HepG2 (cell line): ENCODE measurements at regions not wholly inside any gene's neighbourhood (a gene's known extent, or its start where the extent isn't known, plus 50 kb on each side); places are given as distances from the start of the nearest gene placed in this dataset.

ENCODE experiments used
- ATAC-seq: fragments of 200-7000 bp; cut with Tn5 transposase; 3 replicates; pipeline ENCODE4 v1.9.1; 2020; ENCODE audit warnings: mild to moderate bottlenecking, moderate library complexity
- BruUV-seq: library from RNA; stranded (reverse); fragments of 400-500 nt; replicated peaks from 2 replicates; lab custom pipeline; 2021; lab: Mats Ljungman, UMichigan
- CTCF ChIA-PET: fragments of 300-600 bp; formaldehyde crosslinking; extraction: SDS; loops from one replicate; lab custom pipeline; 2021; ENCODE audit warnings: low total read pairs, inconsistent platforms, low intra/inter-chr PET ratio; lab: Yijun Ruan, JAX
- POLR2A ChIA-PET: fragments of 350-600 bp; sonication (Branson Sonifier 250); formaldehyde crosslinking; loops from one replicate; lab custom pipeline; 2020; ENCODE audit warnings: antibody characterized with exemption, inconsistent platforms; lab: Yijun Ruan, JAX
- DNase-seq: peaks from one replicate; pipeline ENCODE4 v3.0.0-alpha.2; 2015; ENCODE audit warnings: low spot score
- FAIRE-seq: peaks from 3 replicates; lab custom pipeline; 2011; peaks lifted over from hg19 to GRCh38; lab: Jason Lieb, UNC
- H2AFZ ChIP-seq: one replicate; pipeline ENCODE4 v1.6.1; 2011; ENCODE audit warnings: low read length, inconsistent platforms
- H3K27ac ChIP-seq: fragments of 300-600 bp; 3 replicates; pipeline ENCODE4 v1.8.0; 2011; ENCODE audit warnings: mixed run types, mild to moderate bottlenecking, mixed read lengths, low read length, inconsistent platforms; ENCODE audit not compliant: insufficient read depth; ENCODE audit errors: extremely low read length
- H3K27me3 ChIP-seq, 2 experiments: fragments of 200-600 bp in 1 of 2; 2 replicates in 1 of 2; 3 replicates in 1 of 2; pipeline versions ENCODE4 v1.6.0 to v1.8.0; 2011; ENCODE audit warnings: low read length in 2 of 2, mild to moderate bottlenecking in 2 of 2, moderate library complexity in 2 of 2, inconsistent platforms in 1 of 2; ENCODE audit not compliant: insufficient read depth in 2 of 2, control insufficient read depth in 1 of 2
- H3K36me3 ChIP-seq, 2 experiments: fragments of 200-600 bp in 1 of 2; replicated peaks in 1 of 2; 2 replicates in 1 of 2; 3 replicates in 1 of 2; pipeline versions ENCODE4 v1.5.1 to v1.8.0; 2011; ENCODE audit warnings: low read length in 2 of 2, inconsistent platforms in 1 of 2; ENCODE audit not compliant: insufficient read depth in 2 of 2, control insufficient read depth in 1 of 2
- H3K4me1 ChIP-seq: 2 replicates; pipeline ENCODE4 v1.5.1; 2012; ENCODE audit warnings: low read length, inconsistent platforms; ENCODE audit not compliant: insufficient read depth
- H3K4me2 ChIP-seq: 2 replicates; pipeline ENCODE4 v1.6.0; 2011; ENCODE audit warnings: low read depth, low read length, inconsistent platforms
- H3K4me3 ChIP-seq, 3 experiments: fragments of 200-600 bp in 1 of 3; sonication (generic), shearing (Covaris generic) in 1 of 3; replicated peaks in 1 of 3; 2 replicates each; pipeline ENCODE4 v1.5.1; 2011 to 2016; ENCODE audit warnings: low read length in 3 of 3, inconsistent platforms in 2 of 3, low read depth in 2 of 3, mild to moderate bottlenecking in 2 of 3, control low read depth in 1 of 3, mixed read lengths in 1 of 3; ENCODE audit not compliant: insufficient read depth in 1 of 3
- H3K79me2 ChIP-seq: one replicate; pipeline ENCODE4 v1.6.1; 2011; ENCODE audit warnings: low read length, inconsistent platforms; ENCODE audit not compliant: insufficient read depth
- H3K9ac ChIP-seq: 2 replicates; pipeline ENCODE4 v1.6.0; 2011; ENCODE audit warnings: mild to moderate bottlenecking, low read depth, low read length, inconsistent platforms; ENCODE audit not compliant: insufficient read depth
- H3K9me3 ChIP-seq: 2 replicates; pipeline ENCODE4 v1.5.1; 2012; ENCODE audit warnings: mild to moderate bottlenecking, low read length
- H4K20me1 ChIP-seq: 2 replicates; pipeline ENCODE4 v1.6.0; 2011; ENCODE audit warnings: inconsistent platforms, mild to moderate bottlenecking, low read length, moderate library complexity; ENCODE audit not compliant: insufficient read depth
- EEA1 ChIP-seq: sonication (generic); formaldehyde crosslinking; IDR thresholded peaks from 2 replicates; pipeline ENCODE4 v1.5.1; 2020; ENCODE audit warnings: mild to moderate bottlenecking, missing genetic modification reagents, borderline replicate concordance
- FOXA3 ChIP-seq: IDR thresholded peaks from 2 replicates; pipeline ENCODE4 v1.6.1; 2016; ENCODE audit warnings: missing genetic modification reagents, missing compliant biosample characterization
- MAZ ChIP-seq, 2 experiments: sonication (generic) in 1 of 2; formaldehyde crosslinking in 1 of 2; IDR thresholded peaks; 2 replicates each; pipeline versions ENCODE4 v1.5.0 to v1.6.1; 2012 to 2020; ENCODE audit warnings: low read depth in 2 of 2, mild to moderate bottlenecking in 2 of 2, borderline replicate concordance in 1 of 2, improper control_type of control experiment in 1 of 2, low read length in 1 of 2, missing genetic modification reagents in 1 of 2, moderate library complexity in 1 of 2
- MIER2 ChIP-seq: IDR thresholded peaks from 2 replicates; pipeline ENCODE4 v1.6.1; 2016; ENCODE audit warnings: missing biosample characterization, missing genetic modification reagents
- MLX ChIP-seq: IDR thresholded peaks from 2 replicates; pipeline ENCODE4 v1.6.1; 2016
- RARA ChIP-seq: IDR thresholded peaks from 2 replicates; pipeline ENCODE4 v1.6.1; 2016; ENCODE audit warnings: missing genetic modification reagents, missing compliant biosample characterization
- SKI ChIP-seq: fragments of 450-650 bp; IDR thresholded peaks from one replicate; pipeline ENCODE4 v1.6.1; 2018; ENCODE audit warnings: mild to moderate bottlenecking; ENCODE audit not compliant: partially characterized antibody
- SMARCE1 ChIP-seq: fragments of 450-650 bp; IDR thresholded peaks from 2 replicates; pipeline ENCODE4 v1.6.1; 2017; ENCODE audit warnings: borderline replicate concordance
- SRY ChIP-seq: sonication (generic); formaldehyde crosslinking; IDR thresholded peaks from 2 replicates; pipeline ENCODE4 v1.8.0; 2022; ENCODE audit warnings: mild to moderate bottlenecking, missing genetic modification reagents
- TBX3 ChIP-seq: fragments of 450-650 bp; IDR thresholded peaks from 2 replicates; pipeline ENCODE4 v1.6.1; 2017; ENCODE audit warnings: antibody characterized with exemption, mild to moderate bottlenecking, inconsistent platforms, borderline replicate concordance
- TCF7 ChIP-seq: sonication (generic); IDR thresholded peaks from 2 replicates; pipeline ENCODE4 v1.6.1; 2016; ENCODE audit warnings: antibody characterized with exemption, low read depth
- THAP7 ChIP-seq: sonication (generic); formaldehyde crosslinking; IDR thresholded peaks from 2 replicates; pipeline ENCODE4 v1.8.1; 2023; ENCODE audit warnings: mild to moderate bottlenecking, missing genetic modification reagents
- TOE1 ChIP-seq: sonication (generic); formaldehyde crosslinking; IDR thresholded peaks from 2 replicates; pipeline ENCODE4 v1.4.0; 2020; ENCODE audit warnings: mild to moderate bottlenecking, missing genetic modification reagents
- U2AF2 ChIP-seq: fragments of 200-400 bp; formaldehyde crosslinking; IDR thresholded peaks from 2 replicates; pipeline ENCODE4 v1.6.1; 2017; ENCODE audit warnings: low read depth, mild to moderate bottlenecking, low read length
- ZFP36L2 ChIP-seq: sonication (generic); formaldehyde crosslinking; IDR thresholded peaks from 2 replicates; pipeline ENCODE4 v1.4.0; 2020; ENCODE audit warnings: missing genetic modification reagents
- WGBS: methylation state at CpG from one replicate; pipeline ENCODE4 v1.1.6; 2017; ENCODE audit warnings: low lambda C conversion rate; 5-methylcytosine and 5-hydroxymethylcytosine counted together
- in situ Hi-C: cut with HindIII; loops from 2 replicates; pipeline ENCODE4 v1.10.0; 2017; ENCODE audit warnings: low pct_unique_long_range_greater_than_20kb; ENCODE audit not compliant: extremely low pct_ligation_motif_present
- intact Hi-C: fragments of 100-400 bp; cut with micrococcal nuclease; formaldehyde crosslinking; loops from one replicate; pipeline ENCODE4 v1.10.0; 2022; ENCODE audit not compliant: unreplicated experiment
- TF ChIP-seq, protein P1 (sequence below): sonication (generic); formaldehyde crosslinking; IDR thresholded peaks from 2 replicates; pipeline ENCODE4 v1.4.0; 2020; ENCODE audit warnings: missing genetic modification reagents
- TF ChIP-seq, protein P2 (sequence below): sonication (generic); formaldehyde crosslinking; IDR thresholded peaks from 2 replicates; pipeline ENCODE4 v1.4.0; 2020; ENCODE audit warnings: mild to moderate bottlenecking, missing genetic modification reagents
- TF ChIP-seq, protein P3 (sequence below): sonication (generic); formaldehyde crosslinking; IDR thresholded peaks from 2 replicates; pipeline ENCODE4 v1.8.1; 2022; ENCODE audit warnings: low read depth, mild to moderate bottlenecking, missing genetic modification reagents

DNA sequence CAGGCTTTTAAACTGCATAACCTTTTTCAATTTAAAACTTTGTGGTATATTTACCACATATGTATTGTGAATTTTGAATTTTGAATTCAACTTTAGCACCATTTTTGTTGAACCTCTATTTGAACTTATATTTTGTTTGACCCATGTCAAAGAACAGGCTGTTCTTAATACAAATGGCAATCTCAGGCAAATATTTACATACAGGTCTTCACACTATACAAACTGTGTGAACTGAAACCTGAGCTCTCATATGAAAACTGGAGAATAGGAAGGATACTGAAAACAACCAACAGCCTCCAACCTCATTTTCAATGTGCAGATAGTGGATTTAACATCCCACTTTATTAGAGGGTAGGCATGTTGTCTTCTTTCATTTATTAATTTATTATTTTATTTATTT, 491.8 kb downstream of the KCNJ3 start (continued):
- TF ChIP-seq MAZ (IDR thresholded peaks at IDR 0.05; ENCODE audit: borderline replicate concordance, low read depth, low read length) (no peak), MAZ (CRISPR knock-in tag; IDR thresholded peaks at IDR 0.05; ENCODE audit: low read depth) (no peak), MLX (no peak), U2AF2 (no peak), RARA (peak; percentile 73; the same call in 1 of the 2 replicates), TBX3 (peak; percentile 71; the same call in 1 of the 2 replicates), THAP7 (no peak), FOXA3 (peak; percentile 42; the same call in 1 of the 2 replicates), MIER2 (CRISPR knock-in tag) (no peak), SMARCE1 (no peak)

GRCh38 chr2:155178921-155179320, 480.4 kb downstream of the KCNJ3 start:
- H3K4me1 ChIP-seq, result no peaks in the 10 kb centered on the region
- no peak for ATAC-seq
- 1% methylated on average over 3 of the region's 3 CpGs for WGBS
- H3K9ac ChIP-seq, result no peak overlapping the region
- intact Hi-C loops, result no loop called here
- no peak for DNase-seq
- CTCF ChIA-PET, result no interaction called here
- no peaks in the 10 kb centered on the region for H3K9me3 ChIP-seq
- H2AFZ ChIP-seq, result no peak overlapping the region
- POLR2A ChIA-PET, result no interaction called here
- H3K4me2 ChIP-seq, result no peak overlapping the region
- in situ Hi-C loops, result no loop called here
- no peaks in the 10 kb centered on the region for H3K36me3 ChIP-seq
- H4K20me1 ChIP-seq, result no peaks in the 10 kb centered on the region
- BruUV-seq, result no TSS peak
- no peak overlapping the region for H3K27ac ChIP-seq
- H3K79me2 ChIP-seq, result no peaks in the 10 kb centered on the region
- no peak for FAIRE-seq
- H3K27me3 ChIP-seq, result no peaks in the 10 kb centered on the region; a peak in 1 of 5 replicates
- no peak overlapping the region for H3K4me3 ChIP-seq
- TF ChIP-seq TOE1 (CRISPR knock-in tag), result no peak
- TF ChIP-seq EEA1 (CRISPR knock-in tag), result no peak
- no peak for TF ChIP-seq SRY (CRISPR knock-in tag)
- no peak for TF ChIP-seq TCF7
- TF ChIP-seq, protein P1, sequence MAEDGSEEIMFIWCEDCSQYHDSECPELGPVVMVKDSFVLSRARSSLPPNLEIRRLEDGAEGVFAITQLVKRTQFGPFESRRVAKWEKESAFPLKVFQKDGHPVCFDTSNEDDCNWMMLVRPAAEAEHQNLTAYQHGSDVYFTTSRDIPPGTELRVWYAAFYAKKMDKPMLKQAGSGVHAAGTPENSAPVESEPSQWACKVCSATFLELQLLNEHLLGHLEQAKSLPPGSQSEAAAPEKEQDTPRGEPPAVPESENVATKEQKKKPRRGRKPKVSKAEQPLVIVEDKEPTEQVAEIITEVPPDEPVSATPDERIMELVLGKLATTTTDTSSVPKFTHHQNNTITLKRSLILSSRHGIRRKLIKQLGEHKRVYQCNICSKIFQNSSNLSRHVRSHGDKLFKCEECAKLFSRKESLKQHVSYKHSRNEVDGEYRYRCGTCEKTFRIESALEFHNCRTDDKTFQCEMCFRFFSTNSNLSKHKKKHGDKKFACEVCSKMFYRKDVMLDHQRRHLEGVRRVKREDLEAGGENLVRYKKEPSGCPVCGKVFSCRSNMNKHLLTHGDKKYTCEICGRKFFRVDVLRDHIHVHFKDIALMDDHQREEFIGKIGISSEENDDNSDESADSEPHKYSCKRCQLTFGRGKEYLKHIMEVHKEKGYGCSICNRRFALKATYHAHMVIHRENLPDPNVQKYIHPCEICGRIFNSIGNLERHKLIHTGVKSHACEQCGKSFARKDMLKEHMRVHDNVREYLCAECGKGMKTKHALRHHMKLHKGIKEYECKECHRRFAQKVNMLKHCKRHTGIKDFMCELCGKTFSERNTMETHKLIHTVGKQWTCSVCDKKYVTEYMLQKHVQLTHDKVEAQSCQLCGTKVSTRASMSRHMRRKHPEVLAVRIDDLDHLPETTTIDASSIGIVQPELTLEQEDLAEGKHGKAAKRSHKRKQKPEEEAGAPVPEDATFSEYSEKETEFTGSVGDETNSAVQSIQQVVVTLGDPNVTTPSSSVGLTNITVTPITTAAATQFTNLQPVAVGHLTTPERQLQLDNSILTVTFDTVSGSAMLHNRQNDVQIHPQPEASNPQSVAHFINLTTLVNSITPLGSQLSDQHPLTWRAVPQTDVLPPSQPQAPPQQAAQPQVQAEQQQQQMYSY (CRISPR knock-in tag), result no peak
- TF ChIP-seq ZFP36L2, result no peak
- TF ChIP-seq, protein P2, sequence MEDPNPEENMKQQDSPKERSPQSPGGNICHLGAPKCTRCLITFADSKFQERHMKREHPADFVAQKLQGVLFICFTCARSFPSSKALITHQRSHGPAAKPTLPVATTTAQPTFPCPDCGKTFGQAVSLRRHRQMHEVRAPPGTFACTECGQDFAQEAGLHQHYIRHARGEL (CRISPR knock-in tag), result no peak
- no peak for TF ChIP-seq SKI
- TF ChIP-seq, protein P3, sequence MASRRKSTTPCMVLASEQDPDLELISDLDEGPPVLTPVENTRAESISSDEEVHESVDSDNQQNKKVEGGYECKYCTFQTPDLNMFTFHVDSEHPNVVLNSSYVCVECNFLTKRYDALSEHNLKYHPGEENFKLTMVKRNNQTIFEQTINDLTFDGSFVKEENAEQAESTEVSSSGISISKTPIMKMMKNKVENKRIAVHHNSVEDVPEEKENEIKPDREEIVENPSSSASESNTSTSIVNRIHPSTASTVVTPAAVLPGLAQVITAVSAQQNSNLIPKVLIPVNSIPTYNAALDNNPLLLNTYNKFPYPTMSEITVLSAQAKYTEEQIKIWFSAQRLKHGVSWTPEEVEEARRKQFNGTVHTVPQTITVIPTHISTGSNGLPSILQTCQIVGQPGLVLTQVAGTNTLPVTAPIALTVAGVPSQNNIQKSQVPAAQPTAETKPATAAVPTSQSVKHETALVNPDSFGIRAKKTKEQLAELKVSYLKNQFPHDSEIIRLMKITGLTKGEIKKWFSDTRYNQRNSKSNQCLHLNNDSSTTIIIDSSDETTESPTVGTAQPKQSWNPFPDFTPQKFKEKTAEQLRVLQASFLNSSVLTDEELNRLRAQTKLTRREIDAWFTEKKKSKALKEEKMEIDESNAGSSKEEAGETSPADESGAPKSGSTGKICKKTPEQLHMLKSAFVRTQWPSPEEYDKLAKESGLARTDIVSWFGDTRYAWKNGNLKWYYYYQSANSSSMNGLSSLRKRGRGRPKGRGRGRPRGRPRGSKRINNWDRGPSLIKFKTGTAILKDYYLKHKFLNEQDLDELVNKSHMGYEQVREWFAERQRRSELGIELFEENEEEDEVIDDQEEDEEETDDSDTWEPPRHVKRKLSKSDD (CRISPR knock-in tag), result no peak
